SK-N-SH treated with all-trans-retinoic acid at 6 μM for 48 hours (cell line): ENCODE measurements at regions not wholly inside any gene's neighbourhood (a gene's known extent, or its start where the extent isn't known, plus 50 kb on each side); places are given as distances from the start of the nearest gene placed in this dataset.

Experiments
- ATAC-seq: fragments of 200-7000 bp; cut with Tn5 transposase; 3 replicates; pipeline ENCODE4 v1.9.1; 2020; ENCODE audit warnings: mild to moderate bottlenecking, moderate library complexity
- ARNTL ChIP-seq: fragments of 450-650 bp; formaldehyde crosslinking; IDR thresholded peaks from 2 replicates; pipeline ENCODE4 v1.5.0; 2020; ENCODE audit warnings: low read depth, mild to moderate bottlenecking, moderate library complexity, borderline replicate concordance
- BACH2 ChIP-seq: fragments of 250-450 bp; sonication (Bioruptor Pico); IDR thresholded peaks from 2 replicates; pipeline ENCODE4 v1.9.0; 2021; ENCODE audit warnings: mild to moderate bottlenecking, borderline replicate concordance
- CSDC2 ChIP-seq: fragments of 250-450 bp; sonication (Bioruptor Pico); IDR thresholded peaks from 2 replicates; pipeline ENCODE4 v1.5.0; 2020; ENCODE audit warnings: mild to moderate bottlenecking, moderate library complexity
- ESRRG ChIP-seq: fragments of 250-450 bp; sonication (Bioruptor Pico); IDR thresholded peaks from 2 replicates; pipeline ENCODE4 v1.6.1; 2021; ENCODE audit warnings: mild to moderate bottlenecking
- GLIS3 ChIP-seq: fragments of 250-450 bp; sonication (Bioruptor Pico); IDR thresholded peaks from 2 replicates; pipeline ENCODE4 v1.5.0; 2020; ENCODE audit warnings: mild to moderate bottlenecking, moderate library complexity
- ISL1 ChIP-seq: fragments of 250-450 bp; sonication (Bioruptor Pico); IDR thresholded peaks from 2 replicates; pipeline ENCODE4 v2.1.2; 2022; ENCODE audit warnings: mild to moderate bottlenecking, moderate library complexity
- OSR1 ChIP-seq: fragments of 250-450 bp; sonication (Bioruptor Pico); IDR thresholded peaks from 2 replicates; pipeline ENCODE4 v1.8.0; 2022; ENCODE audit warnings: moderate library complexity, mild to moderate bottlenecking, inconsistent platforms
- RARB ChIP-seq: fragments of 250-450 bp; sonication (Bioruptor Pico); IDR thresholded peaks from 2 replicates; pipeline ENCODE4 v1.8.0; 2021; ENCODE audit warnings: mild to moderate bottlenecking, moderate library complexity
- SNAI2 ChIP-seq: fragments of 250-450 bp; sonication (Bioruptor Pico); IDR thresholded peaks from 2 replicates; pipeline ENCODE4 v1.5.0; 2020; ENCODE audit warnings: mild to moderate bottlenecking, moderate library complexity
- TCF4 ChIP-seq: fragments of 250-450 bp; sonication (Bioruptor Pico); IDR thresholded peaks from 2 replicates; pipeline ENCODE4 v1.8.0; 2021; ENCODE audit warnings: mild to moderate bottlenecking, moderate library complexity, borderline replicate concordance
- TOX ChIP-seq: fragments of 250-450 bp; sonication (Bioruptor Pico); IDR thresholded peaks from 2 replicates; pipeline ENCODE4 v1.8.0; 2021; ENCODE audit warnings: mild to moderate bottlenecking, moderate library complexity, borderline replicate concordance
- ZC3H10 ChIP-seq: fragments of 250-450 bp; sonication (Bioruptor Pico); IDR thresholded peaks from 2 replicates; pipeline ENCODE4 v1.5.1; 2021; ENCODE audit warnings: mild to moderate bottlenecking, moderate library complexity
- ZFP3 ChIP-seq: fragments of 250-450 bp; sonication (Bioruptor Pico); IDR thresholded peaks from 2 replicates; pipeline ENCODE4 v1.5.0; 2020; ENCODE audit warnings: mild to moderate bottlenecking, moderate library complexity
- ZFP30 ChIP-seq: fragments of 450-650 bp; formaldehyde crosslinking; IDR thresholded peaks from 2 replicates; pipeline ENCODE4 v1.5.0; 2022; ENCODE audit warnings: mild to moderate bottlenecking, moderate library complexity
- ZNF565 ChIP-seq: fragments of 450-650 bp; formaldehyde crosslinking; conservative IDR thresholded peaks from 2 replicates; pipeline ENCODE4 v1.5.0; 2020; ENCODE audit warnings: low read depth, mild to moderate bottlenecking, moderate library complexity
- ZNF70 ChIP-seq: fragments of 450-650 bp; formaldehyde crosslinking; IDR thresholded peaks from 2 replicates; pipeline ENCODE4 v1.5.0; 2020; ENCODE audit warnings: mild to moderate bottlenecking, moderate library complexity
- ZNF8 ChIP-seq: fragments of 450-650 bp; formaldehyde crosslinking; IDR thresholded peaks from 2 replicates; pipeline ENCODE4 v1.5.0; 2020; ENCODE audit warnings: mild to moderate bottlenecking, moderate library complexity
- TF ChIP-seq, protein P1 (sequence below): fragments of 250-450 bp; sonication (Bioruptor Pico); IDR thresholded peaks from 2 replicates; pipeline ENCODE4 v1.5.0; 2020; ENCODE audit warnings: mild to moderate bottlenecking, moderate library complexity
- TF ChIP-seq, protein P2 (sequence below): fragments of 250-450 bp; sonication (Bioruptor Pico); IDR thresholded peaks from 2 replicates; pipeline ENCODE4 v1.5.1; 2021; ENCODE audit warnings: mild to moderate bottlenecking, moderate library complexity
- TF ChIP-seq, protein P3 (sequence below): fragments of 250-450 bp; sonication (Bioruptor Pico); IDR thresholded peaks from 2 replicates; pipeline ENCODE4 v1.5.1; 2020; ENCODE audit warnings: low read depth, mild to moderate bottlenecking, moderate library complexity
- TF ChIP-seq, protein P4 (sequence below): fragments of 250-450 bp; sonication (Bioruptor Pico); IDR thresholded peaks from 2 replicates; pipeline ENCODE4 v1.8.0; 2020; ENCODE audit warnings: mild to moderate bottlenecking, moderate library complexity, borderline replicate concordance
- TF ChIP-seq, protein P5 (sequence below): fragments of 250-450 bp; sonication (Bioruptor Pico); IDR thresholded peaks from 2 replicates; pipeline ENCODE4 v1.8.0; 2021; ENCODE audit warnings: low read depth, mild to moderate bottlenecking, moderate library complexity, borderline replicate concordance

DNA sequence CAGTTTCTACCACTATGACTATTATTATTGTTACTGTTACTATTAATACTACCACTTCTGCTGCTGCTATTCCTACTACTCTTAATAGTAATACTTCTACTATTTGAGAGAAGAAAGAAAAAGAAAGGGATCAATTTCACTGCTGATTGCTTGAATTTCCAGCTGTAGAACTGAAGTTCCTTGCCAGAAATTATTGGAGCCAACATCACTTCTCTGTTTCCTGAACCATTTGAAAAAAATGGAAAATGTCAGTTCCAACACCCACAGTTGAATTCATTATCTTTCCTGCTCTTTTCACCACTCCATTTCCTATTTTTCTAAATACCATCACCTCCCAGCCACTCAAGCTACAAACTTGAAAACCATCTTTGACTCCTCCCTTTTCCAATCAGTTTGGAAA, 54.1 kb upstream of the PIK3C2G start:
- no peak for TF ChIP-seq TCF4 (CRISPR knock-in tag)
- ATAC-seq = no peak

DNA sequence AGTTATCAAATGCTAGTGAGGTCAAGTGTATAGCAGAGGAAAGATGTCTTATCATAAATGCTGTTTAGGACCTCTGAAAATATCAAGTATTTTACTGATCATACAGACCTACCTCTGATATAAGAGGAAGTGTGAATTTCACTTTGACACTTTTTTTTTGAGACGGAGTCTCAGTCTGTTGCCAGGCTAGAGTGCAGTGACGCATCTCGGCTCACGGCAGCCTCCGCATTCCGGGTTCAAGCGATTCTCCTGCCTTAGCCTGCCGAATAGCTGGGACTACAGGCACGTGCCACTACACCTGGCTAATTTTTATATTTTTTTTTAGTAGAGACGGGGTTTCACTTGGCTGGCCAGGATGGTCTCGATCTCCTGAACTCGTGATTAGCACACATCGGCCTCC, 55.1 kb upstream of the PIK3C2G start:
- TF ChIP-seq TOX (CRISPR knock-in tag) (no peak), ARNTL (CRISPR knock-in tag) (no peak), ISL1 (no peak), ZFP3 (no peak), BACH2 (CRISPR knock-in tag) (no peak), RARB (CRISPR knock-in tag) (no peak), GLIS3 (CRISPR knock-in tag) (no peak), ZNF565 (no peak), ZNF70 (CRISPR knock-in tag) (no peak), SNAI2 (CRISPR knock-in tag) (no peak)
- TF ChIP-seq, protein P1, sequence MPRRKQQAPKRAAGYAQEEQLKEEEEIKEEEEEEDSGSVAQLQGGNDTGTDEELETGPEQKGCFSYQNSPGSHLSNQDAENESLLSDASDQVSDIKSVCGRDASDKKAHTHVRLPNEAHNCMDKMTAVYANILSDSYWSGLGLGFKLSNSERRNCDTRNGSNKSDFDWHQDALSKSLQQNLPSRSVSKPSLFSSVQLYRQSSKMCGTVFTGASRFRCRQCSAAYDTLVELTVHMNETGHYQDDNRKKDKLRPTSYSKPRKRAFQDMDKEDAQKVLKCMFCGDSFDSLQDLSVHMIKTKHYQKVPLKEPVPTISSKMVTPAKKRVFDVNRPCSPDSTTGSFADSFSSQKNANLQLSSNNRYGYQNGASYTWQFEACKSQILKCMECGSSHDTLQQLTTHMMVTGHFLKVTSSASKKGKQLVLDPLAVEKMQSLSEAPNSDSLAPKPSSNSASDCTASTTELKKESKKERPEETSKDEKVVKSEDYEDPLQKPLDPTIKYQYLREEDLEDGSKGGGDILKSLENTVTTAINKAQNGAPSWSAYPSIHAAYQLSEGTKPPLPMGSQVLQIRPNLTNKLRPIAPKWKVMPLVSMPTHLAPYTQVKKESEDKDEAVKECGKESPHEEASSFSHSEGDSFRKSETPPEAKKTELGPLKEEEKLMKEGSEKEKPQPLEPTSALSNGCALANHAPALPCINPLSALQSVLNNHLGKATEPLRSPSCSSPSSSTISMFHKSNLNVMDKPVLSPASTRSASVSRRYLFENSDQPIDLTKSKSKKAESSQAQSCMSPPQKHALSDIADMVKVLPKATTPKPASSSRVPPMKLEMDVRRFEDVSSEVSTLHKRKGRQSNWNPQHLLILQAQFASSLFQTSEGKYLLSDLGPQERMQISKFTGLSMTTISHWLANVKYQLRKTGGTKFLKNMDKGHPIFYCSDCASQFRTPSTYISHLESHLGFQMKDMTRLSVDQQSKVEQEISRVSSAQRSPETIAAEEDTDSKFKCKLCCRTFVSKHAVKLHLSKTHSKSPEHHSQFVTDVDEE = no peak
- TF ChIP-seq, all 23 proteins: peak for 0
- ATAC-seq = no peak

DNA sequence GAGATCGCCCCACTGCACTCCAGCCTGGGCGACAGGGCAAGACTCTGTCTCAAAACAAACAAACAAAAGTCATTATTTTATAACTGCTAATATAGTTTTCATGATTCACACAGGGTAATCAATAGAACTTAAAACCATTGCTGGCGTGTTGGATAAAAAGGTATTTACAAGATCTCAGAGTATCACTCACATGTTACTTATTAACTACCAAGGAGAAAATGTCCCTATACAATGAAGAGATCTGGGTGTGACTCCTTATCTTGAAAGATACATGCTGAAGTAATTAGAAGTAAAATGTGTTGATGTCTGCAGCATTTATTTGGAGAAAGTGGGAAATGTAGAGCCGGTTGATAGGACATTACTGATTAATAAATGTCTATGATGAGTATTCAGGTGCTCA, 57.3 kb upstream of the PIK3C2G start:
- ATAC-seq = no peak
- TF ChIP-seq ZFP3 (no peak), CSDC2 (CRISPR knock-in tag) (no peak), TCF4 (CRISPR knock-in tag) (no peak), GLIS3 (CRISPR knock-in tag) (no peak), ZNF70 (CRISPR knock-in tag) (no peak), ZC3H10 (CRISPR knock-in tag) (no peak), BACH2 (CRISPR knock-in tag) (no peak), ARNTL (CRISPR knock-in tag) (no peak)
- TF ChIP-seq, protein P2, sequence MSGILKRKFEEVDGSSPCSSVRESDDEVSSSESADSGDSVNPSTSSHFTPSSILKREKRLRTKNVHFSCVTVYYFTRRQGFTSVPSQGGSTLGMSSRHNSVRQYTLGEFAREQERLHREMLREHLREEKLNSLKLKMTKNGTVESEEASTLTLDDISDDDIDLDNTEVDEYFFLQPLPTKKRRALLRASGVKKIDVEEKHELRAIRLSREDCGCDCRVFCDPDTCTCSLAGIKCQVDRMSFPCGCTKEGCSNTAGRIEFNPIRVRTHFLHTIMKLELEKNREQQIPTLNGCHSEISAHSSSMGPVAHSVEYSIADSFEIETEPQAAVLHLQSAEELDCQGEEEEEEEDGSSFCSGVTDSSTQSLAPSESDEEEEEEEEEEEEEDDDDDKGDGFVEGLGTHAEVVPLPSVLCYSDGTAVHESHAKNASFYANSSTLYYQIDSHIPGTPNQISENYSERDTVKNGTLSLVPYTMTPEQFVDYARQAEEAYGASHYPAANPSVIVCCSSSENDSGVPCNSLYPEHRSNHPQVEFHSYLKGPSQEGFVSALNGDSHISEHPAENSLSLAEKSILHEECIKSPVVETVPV (CRISPR knock-in tag) = no peak

DNA sequence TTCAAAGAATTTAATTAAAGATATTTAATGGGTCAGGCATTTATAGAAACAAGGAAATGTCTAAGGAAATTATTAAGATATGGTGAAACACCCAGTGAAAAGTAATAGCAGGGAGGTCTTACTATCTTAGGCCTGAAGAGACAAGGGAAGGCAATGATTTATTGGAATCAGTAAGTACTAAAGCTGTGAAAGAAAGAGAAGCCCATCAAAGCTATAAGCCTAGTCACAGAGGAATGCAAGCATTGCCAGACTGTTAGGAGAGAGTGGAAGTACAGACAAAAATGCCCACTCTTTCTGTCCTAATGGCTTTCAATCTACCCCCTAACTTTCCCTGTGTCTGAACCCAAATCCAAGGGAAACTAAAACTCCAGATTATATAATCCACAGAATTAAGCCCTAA, 69.2 kb upstream of the PIK3C2G start:
- ATAC-seq = no peak

More for the DNA sequence above, 69.2 kb upstream of the PIK3C2G start:
- no peak for TF ChIP-seq OSR1 (CRISPR knock-in tag)
- TF ChIP-seq, protein P1 = no peak
- no peak for TF ChIP-seq SNAI2 (CRISPR knock-in tag)
- TF ChIP-seq TOX (CRISPR knock-in tag) = no peak
- no peak for TF ChIP-seq ISL1
- TF ChIP-seq ESRRG (CRISPR knock-in tag) = no peak
- TF ChIP-seq, protein P3, sequence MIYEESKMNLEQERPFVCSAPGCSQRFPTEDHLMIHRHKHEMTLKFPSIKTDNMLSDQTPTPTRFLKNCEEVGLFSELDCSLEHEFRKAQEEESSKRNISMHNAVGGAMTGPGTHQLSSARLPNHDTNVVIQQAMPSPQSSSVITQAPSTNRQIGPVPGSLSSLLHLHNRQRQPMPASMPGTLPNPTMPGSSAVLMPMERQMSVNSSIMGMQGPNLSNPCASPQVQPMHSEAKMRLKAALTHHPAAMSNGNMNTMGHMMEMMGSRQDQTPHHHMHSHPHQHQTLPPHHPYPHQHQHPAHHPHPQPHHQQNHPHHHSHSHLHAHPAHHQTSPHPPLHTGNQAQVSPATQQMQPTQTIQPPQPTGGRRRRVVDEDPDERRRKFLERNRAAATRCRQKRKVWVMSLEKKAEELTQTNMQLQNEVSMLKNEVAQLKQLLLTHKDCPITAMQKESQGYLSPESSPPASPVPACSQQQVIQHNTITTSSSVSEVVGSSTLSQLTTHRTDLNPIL (CRISPR knock-in tag) = no peak
- TF ChIP-seq ZNF565 = no peak
- TF ChIP-seq, protein P4, sequence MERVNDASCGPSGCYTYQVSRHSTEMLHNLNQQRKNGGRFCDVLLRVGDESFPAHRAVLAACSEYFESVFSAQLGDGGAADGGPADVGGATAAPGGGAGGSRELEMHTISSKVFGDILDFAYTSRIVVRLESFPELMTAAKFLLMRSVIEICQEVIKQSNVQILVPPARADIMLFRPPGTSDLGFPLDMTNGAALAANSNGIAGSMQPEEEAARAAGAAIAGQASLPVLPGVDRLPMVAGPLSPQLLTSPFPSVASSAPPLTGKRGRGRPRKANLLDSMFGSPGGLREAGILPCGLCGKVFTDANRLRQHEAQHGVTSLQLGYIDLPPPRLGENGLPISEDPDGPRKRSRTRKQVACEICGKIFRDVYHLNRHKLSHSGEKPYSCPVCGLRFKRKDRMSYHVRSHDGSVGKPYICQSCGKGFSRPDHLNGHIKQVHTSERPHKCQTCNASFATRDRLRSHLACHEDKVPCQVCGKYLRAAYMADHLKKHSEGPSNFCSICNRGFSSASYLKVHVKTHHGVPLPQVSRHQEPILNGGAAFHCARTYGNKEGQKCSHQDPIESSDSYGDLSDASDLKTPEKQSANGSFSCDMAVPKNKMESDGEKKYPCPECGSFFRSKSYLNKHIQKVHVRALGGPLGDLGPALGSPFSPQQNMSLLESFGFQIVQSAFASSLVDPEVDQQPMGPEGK = no peak
- no peak for TF ChIP-seq BACH2 (CRISPR knock-in tag)
- TF ChIP-seq ZFP30 (CRISPR knock-in tag) = no peak
- TF ChIP-seq TCF4 (CRISPR knock-in tag) = no peak
- no peak for TF ChIP-seq RARB (CRISPR knock-in tag)
- no peak for TF ChIP-seq ZFP3
- no peak for TF ChIP-seq ZNF70 (CRISPR knock-in tag)
- TF ChIP-seq ZNF8 (CRISPR knock-in tag) = no peak
- TF ChIP-seq, protein P2 (CRISPR knock-in tag) = no peak
- TF ChIP-seq ZC3H10 (CRISPR knock-in tag) = no peak
- TF ChIP-seq, protein P5, sequence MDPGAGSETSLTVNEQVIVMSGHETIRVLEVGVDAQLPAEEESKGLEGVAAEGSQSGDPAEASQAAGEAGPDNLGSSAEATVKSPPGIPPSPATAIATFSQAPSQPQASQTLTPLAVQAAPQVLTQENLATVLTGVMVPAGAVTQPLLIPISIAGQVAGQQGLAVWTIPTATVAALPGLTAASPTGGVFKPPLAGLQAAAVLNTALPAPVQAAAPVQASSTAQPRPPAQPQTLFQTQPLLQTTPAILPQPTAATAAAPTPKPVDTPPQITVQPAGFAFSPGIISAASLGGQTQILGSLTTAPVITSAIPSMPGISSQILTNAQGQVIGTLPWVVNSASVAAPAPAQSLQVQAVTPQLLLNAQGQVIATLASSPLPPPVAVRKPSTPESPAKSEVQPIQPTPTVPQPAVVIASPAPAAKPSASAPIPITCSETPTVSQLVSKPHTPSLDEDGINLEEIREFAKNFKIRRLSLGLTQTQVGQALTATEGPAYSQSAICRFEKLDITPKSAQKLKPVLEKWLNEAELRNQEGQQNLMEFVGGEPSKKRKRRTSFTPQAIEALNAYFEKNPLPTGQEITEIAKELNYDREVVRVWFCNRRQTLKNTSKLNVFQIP (CRISPR knock-in tag) = no peak
